Cardiac muscle cell (in vitro differentiated cells and primary cell): ENCODE measurements at regions not wholly inside any gene's neighbourhood (a gene's known extent, or its start where the extent isn't known, plus 50 kb on each side); places are given as distances from the start of the nearest gene placed in this dataset.

Experiments used
- DNase-seq, 2 donors: peaks; one replicate each; pipeline versions ENCODE4 v3.0.0 to v3.0.0-alpha.2; 2010 to 2017; ENCODE audit warnings: low read depth in 1 of 2, low spot score in 1 of 2
- H3K27ac ChIP-seq: fragments of 200-600 bp; sonication (generic); 2 replicates; pipeline ENCODE4 v1.5.1; 2016
- H3K27me3 ChIP-seq: fragments of 200-600 bp; sonication (generic); 2 replicates; pipeline ENCODE4 v1.6.0; 2016; ENCODE audit warnings: control low read depth
- H3K36me3 ChIP-seq: fragments of 200-600 bp; sonication (generic); 2 replicates; pipeline ENCODE4 v1.5.1; 2016; ENCODE audit warnings: control low read depth
- H3K4me1 ChIP-seq: fragments of 200-600 bp; sonication (generic); 2 replicates; pipeline ENCODE4 v1.8.1; 2017; ENCODE audit warnings: low read depth, mild to moderate bottlenecking, mixed run types
- H3K4me3 ChIP-seq: fragments of 200-600 bp; sonication (generic); 2 replicates; pipeline ENCODE4 v1.5.1; 2016; ENCODE audit warnings: mild to moderate bottlenecking
- H3K9me3 ChIP-seq: fragments of 200-600 bp; sonication (generic); 2 replicates; pipeline ENCODE4 v1.5.1; 2017; ENCODE audit warnings: low read depth, mild to moderate bottlenecking, control low read depth
- CTCF ChIP-seq: IDR thresholded peaks from 2 replicates; pipeline ENCODE4 v1.5.1; 2012; ENCODE audit warnings: low read depth, mild to moderate bottlenecking, low read length

DNA sequence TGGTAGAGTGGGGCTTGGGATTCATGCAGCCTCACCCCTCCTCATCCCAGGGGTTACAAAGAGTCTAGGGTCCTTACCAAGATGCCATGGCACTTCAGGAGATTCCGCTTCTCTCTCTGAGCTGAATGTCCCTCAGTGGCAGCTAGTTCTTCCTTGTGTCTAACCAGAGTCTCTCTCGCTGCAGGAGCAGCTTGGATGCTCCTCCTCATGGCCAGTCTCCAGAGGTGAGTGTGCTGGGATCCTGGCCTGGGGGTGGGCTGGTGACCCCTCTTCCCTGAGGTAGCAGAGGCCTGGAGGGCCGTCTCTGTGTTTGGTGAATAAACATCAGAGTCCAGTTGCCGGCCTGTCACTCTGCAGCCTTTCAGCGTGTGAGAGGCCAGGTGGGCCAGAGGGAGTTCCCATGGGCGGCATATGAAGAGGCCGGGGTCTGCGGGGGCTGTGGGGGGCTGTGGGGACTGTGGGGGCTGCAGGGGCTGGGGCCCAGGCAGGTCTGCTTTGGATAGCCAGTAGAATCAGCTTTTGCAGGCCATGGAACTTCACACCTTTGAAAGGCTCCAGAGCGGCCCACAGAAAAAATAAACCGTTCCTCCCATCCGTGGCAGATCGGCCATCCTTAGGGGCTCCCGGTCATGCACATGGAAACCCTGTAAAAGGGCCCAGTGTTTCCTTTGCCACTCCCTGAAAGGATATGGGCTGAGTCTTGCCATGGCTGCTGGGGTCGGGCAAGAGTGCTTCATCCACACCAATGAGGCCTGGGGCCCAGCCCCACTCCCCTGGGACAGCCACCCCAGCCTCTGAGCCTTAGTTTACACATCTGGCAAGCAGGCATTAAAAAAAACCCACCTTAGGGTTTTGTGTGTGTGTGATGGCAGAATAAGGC is 256.4 kb downstream of the FOXD2 start:
- H3K9me3 ChIP-seq, result no peaks in the 10 kb centered on the region
- H3K27me3 ChIP-seq, result no peaks in the 10 kb centered on the region
- no peak overlapping the region for H3K27ac ChIP-seq
- TF ChIP-seq CTCF, result no peak
- H3K36me3 ChIP-seq, result no peaks in the 10 kb centered on the region
- H3K4me3 ChIP-seq, result no peak overlapping the region
- DNase-seq, result no peak
- H3K4me1 ChIP-seq, result peaks cover 12% of the 10 kb centered on the region

DNA sequence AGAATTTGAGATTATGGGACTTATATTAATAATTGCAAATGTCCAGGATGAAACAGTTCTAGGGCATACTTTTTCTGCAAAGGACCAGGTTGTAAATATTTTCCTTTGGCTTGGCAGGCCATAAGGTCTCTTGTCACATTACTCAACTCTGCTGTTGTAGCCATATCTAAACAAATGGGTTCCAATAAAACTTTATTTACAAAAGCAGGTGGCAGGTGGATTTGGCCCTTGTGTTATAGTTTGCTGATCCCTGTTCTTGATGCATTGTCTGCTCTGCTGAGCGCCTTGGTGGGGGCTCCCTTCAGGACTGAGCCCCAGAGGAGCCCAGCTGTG is 258.5 kb downstream of the FOXD2 start:
- Histone ChIP-seq H3K36me3 (no peaks in the 10 kb centered on the region), H3K4me1 (peaks cover 12% of the 10 kb centered on the region), H3K9me3 (no peaks in the 10 kb centered on the region), H3K27me3 (no peaks in the 10 kb centered on the region), H3K4me3 (no peak overlapping the region), H3K27ac (peak overlapping the region; percentile 61)
- no peak for TF ChIP-seq CTCF
- DNase-seq, result no peak

DNA sequence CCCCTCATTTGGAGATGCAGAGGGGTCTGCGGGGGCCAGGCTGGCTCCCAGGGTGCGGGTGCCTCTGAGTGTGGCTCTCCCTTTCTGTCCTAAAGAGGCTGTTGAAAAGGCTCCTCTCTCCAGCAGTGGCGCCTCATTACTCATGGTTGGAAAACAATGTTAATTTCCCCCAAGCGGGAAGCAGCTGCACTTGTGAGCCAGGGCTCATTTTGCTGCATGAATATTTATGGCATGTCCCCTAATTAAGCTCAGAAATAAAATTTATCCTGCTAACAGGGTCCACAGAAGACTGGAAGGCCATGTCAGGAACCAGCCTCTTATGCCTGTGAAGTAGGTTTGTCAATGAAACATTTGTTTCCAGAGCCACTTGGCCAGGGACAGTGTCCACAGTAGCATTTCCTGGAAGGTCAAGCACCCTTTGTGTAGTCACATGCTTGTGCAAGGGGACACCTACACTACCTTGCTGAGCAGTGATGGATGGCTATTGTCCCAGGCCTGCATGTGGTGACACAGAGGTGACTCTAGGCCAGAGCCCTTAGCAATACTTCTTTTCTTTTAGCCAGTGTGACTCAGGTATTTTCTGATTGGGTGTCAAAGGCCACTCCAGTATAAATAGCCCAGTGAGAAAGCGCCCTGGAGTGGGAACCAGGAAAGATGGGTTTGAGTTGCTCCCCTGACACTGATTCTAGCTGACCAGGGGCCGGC is 259.0 kb downstream of the FOXD2 start:
- Histone ChIP-seq H3K27me3 (no peaks in the 10 kb centered on the region), H3K4me3 (no peak overlapping the region), H3K9me3 (no peaks in the 10 kb centered on the region), H3K27ac (peak overlapping the region; percentile 61), H3K4me1 (peaks cover 12% of the 10 kb centered on the region), H3K36me3 (no peaks in the 10 kb centered on the region)
- peak in 1 of 2 donors; percentile 37 for DNase-seq
- TF ChIP-seq CTCF, result no peak

GRCh38 chr1:47697616-47698335 is 259.9 kb downstream of the FOXD2 start:
- Histone ChIP-seq H3K9me3 (no peaks in the 10 kb centered on the region), H3K36me3 (no peaks in the 10 kb centered on the region), H3K4me1 (peaks cover 12% of the 10 kb centered on the region), H3K27me3 (no peaks in the 10 kb centered on the region), H3K27ac (peak overlapping the region; percentile 61), H3K4me3 (no peak overlapping the region)
- no peak for TF ChIP-seq CTCF
- DNase-seq, result no peak

- no peak for TF ChIP-seq CTCF
- no peak overlapping the region for H3K27ac ChIP-seq
- DNase-seq, result peak in 1 of 2 donors; percentile 51
- H3K4me3 ChIP-seq, result no peak overlapping the region
- H3K27me3 ChIP-seq, result no peaks in the 10 kb centered on the region
- H3K36me3 ChIP-seq, result no peaks in the 10 kb centered on the region
- H3K9me3 ChIP-seq, result no peaks in the 10 kb centered on the region
- peaks cover 12% of the 10 kb centered on the region for H3K4me1 ChIP-seq
Observed at GRCh38 chr1:47699492-47700235, 261.8 kb downstream of the FOXD2 start.
